DMS79 treated with DMSO at 0.1 percent for 48 hours (cell line): ENCODE measurements at regions not wholly inside any gene's neighbourhood (a gene's known extent, or its start where the extent isn't known, plus 50 kb on each side); places are given as distances from the start of the nearest gene placed in this dataset.
"Not testable (repeated sequence)": the region's sequence is repeated elsewhere in the genome, so short reads cannot be mapped to it uniquely, and the experiment has no call there.

Source experiments
- DNase-seq: peaks from one replicate; lab custom pipeline; 2025; lab: John Stamatoyannopoulos, UW

DNA sequence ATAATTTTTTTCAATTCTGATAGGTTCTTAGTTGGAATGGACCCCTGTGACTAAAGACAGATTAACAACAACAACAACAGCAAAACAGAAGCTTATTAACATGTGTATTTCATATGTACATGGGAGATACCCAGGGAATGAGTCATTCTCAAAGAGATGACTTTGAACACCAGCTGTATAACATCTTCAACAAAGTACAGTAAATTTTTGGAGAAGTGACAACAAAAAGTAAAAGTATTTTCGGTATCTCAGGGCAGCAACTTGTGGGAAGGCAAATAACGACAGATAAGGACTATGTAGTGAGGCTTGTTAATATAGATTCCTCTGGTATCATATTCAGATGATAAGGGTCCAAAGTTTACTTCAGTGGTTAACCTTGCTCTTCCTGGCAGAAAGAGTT is 573.4 kb upstream of the RAG2 start:
- no peak for DNase-seq

DNA sequence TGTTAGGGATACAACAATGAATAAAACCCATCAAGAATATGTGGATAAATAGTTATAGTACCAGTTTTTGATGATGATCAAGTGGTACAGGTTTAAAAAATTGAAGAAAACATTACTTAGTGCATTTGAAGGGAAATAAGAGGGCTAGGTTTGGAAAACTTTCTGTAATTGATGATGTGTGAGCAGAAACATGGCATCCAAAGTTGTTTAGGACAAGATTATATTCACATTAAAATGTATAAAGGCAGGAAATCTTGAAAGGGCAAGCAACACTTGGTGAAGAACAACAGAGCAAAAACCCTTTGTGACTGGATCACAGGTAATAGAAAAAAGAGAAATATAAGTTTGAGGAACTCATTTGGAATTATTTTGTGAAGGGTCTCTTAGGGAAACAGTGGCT is 572.3 kb upstream of the RAG2 start:
- DNase-seq = no peak

DNA sequence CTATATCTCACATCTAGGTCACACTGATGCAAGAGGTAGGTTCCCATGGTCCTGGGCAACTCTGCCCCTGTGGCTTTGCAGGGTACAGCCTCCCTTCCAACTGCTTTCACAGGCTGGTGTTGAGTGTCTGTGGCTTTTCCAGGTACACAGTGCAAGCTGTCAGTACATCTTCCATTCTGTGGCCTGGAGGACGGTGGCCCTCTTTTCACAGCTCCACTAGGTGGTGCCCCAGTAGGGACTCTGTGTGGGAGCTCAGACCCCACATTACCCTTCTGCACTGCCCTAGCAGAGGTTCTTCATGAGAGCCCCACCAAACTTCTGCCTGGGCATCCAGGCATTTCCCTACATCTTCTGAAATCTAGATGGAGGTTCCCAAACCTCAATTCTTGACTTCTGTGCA is 547.4 kb upstream of the RAG2 start:
- DNase-seq = not testable (repeated sequence)

DNA sequence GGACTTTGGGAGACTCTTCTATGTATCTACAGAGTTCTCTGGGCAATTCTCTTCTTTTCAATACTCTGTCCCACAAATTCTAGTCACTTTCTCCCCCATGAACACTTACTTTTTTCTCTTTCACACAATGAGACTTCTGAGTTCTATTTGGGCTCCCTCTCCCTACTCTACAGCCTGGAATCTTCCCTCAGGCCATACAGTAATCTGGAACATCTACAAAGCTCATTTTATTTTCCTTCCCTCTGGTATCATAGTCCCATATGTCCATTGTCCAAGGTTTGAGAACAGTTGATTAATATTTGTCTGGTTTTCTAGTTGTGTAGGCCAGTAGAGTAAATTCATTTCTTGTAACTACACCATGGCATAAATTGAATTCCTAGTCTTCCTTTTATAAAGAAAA is 544.6 kb upstream of the RAG2 start:
- no peak for DNase-seq

DNA sequence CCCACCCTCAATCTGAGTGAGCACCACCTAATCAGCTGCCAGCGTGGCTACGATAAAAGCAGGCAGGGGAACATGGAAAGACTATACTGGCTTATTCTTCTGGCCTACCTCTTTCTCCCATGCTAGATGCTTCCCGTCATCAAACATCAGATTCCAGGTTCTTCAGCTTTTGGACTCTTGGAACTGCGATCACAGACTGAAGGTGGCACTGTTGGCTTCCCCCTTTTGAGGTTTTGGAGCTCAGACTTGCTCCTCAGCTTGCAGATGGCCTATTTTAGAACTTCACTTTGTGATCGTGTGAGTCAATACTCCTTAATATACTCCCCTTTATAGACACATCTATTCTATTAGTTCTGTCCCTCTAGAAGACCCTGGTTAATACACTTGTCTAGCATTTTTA is 543.7 kb upstream of the RAG2 start:
- no peak for DNase-seq

DNA sequence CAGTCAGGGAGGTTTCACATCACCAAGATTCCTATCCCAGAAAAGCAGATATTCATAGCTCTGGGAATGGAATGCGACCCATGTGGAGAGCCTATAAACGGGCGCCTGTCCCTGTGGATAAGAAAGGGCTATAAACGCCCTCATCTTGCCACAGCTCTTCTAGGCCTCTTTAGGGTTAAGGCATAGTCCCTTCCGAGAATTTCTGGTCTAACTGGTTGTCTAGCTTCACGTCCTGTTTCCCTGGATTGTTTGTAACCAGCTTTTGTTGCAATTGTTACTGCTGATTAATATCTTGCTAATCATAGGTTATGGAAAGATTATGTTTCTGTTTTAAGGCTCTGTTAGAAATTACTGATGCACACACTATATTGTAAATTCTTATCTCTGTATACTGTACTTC is 537.6 kb upstream of the RAG2 start:
- DNase-seq = not testable (repeated sequence)

DNA sequence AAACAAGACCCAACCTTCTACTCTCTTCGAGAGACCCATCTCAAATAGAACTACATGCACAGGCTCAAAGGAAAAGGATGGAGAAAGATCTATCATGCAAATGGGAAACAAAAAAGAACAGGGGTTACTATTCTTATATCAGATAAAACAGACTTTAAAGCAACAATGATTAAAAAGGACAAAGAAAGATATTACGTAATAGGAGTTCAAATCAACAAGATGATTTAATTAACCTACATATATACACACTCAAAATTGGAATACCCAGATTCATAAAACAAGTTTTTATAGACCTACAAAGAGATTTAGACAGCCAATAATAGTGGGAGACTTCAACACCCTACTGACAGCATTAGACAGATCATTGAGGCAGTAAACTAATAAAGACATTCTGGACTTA is 536.6 kb upstream of the RAG2 start:
- no peak for DNase-seq

DNA sequence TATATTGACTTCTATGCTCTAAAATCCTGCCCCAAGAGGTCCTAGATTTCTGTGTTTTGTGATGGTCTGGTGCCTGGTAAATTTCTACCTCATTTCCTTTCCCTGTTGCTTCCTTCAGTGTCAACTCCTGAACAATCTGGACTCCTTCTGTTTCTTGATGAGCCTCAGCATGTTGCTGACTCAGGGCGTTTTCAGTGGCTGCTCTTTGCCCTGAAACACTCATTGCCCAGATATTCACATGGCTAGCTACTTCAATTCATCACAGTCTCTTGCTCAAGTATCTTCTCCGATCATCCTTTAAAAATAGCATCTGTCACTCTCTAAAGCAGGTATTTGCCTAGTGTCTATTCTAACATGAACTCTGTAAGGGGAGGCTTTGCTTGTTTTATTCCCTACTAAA is 526.3 kb upstream of the RAG2 start:
- DNase-seq = no peak

DNA sequence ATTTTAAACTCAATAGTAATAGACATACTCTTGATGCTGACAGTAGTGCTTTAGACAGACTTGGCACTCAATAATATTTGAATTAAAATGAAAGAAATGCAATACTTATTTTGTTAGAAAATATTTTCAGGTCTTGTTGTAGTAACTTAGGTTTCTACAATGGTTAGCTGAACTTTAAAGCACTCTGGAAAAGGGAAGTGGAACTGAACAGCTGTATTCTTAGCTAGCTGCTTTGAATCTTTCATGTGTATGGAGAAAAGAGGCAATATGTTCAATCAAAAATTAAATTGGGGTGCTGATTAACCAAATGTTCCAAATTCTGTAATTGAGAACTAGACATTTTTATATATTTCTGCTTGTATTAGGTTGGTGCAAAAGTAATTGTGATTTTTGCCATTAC is 517.9 kb upstream of the RAG2 start:
- DNase-seq = no peak

DNA sequence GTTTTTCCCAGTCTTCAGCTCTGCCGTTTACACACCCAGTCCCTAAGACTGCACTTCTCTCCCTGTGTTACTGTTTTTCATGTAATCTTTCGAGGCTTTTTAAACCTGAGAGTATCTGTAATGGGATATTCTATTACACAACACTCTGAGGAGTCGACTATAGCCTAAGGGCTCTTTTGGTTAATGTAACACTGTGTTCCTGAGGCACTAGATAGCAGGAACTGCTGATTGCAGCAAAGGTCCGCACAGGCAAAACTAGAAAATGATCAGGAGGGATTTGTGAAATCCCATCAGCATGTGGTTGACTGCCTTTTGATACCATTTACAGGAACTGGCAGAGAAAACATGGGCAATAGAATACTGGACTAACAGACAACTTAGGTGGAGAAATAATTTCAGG is 512.3 kb upstream of the RAG2 start:
- no peak for DNase-seq

DNA sequence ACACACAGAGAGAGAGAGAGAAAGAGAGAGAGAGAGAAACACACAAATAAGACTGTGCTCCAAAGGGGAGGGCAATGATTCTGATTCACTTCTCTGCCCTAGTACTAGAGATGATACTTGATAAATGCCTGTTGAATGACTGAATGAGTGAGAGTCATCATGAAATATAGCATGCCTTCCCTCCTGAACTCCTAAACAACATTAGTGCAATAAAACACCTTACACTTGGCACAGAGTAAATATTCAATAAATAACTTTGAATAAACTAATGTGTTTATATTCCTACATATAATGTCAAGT is 511.2 kb upstream of the RAG2 start:
- DNase-seq = no peak

DNA sequence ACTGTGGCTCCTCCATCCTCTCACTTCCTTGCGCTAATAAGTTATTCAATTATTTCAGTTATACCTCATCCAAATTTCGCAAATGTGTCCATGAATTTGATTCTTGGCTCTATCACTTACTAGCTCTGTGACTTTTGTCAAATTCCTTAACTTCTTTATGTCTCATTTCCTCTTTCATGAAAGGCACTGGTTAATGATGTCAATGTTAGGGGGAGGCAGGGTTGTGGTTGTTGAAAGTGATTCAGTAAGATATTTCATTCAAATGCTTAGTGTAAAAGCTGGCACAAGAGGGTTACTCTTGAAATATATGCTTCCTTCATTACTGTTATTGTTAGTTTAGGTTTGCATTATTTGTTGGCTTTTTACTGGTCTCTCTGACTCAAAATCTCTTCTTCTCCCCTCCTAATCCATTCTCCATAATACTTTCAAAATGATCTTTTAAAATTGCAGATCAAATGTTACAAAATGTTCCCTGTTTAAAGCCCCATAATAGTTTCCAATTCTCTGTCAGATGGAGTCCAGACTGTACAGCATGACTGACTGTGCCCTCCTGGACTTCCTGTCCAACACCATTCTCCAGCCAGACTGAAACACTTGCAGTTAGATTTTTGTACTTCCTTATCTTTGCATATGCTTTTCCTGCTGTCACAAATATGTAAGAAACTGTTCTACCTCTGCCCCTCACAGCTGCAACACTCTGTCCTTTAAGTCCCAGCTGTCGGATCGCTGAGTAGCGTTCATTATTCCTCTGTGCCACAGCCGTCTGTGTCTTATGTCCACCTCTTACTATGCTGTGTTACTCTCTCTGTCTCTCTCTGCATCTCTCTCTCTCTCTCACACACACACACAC is 510.6 kb upstream of the RAG2 start:
- no peak for DNase-seq

DNA sequence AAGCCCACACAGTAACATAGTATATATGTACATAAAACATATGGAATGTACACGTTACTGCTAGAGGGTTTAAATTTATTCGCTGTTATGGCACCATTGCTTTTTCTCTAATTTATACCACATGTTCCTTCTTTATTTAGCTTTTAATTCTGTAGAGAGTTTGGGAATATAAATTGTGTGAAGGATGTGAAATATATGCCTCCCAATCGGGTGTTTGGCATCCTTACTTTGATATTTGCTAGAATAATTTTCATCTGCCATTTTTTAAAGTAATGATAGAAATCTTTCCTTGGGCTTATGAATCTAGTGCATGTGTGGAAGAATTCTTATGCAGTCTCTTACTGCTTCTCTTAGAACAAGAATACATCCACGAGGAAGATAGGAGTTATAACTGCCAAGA is 509.8 kb upstream of the RAG2 start:
- no peak for DNase-seq

DNA sequence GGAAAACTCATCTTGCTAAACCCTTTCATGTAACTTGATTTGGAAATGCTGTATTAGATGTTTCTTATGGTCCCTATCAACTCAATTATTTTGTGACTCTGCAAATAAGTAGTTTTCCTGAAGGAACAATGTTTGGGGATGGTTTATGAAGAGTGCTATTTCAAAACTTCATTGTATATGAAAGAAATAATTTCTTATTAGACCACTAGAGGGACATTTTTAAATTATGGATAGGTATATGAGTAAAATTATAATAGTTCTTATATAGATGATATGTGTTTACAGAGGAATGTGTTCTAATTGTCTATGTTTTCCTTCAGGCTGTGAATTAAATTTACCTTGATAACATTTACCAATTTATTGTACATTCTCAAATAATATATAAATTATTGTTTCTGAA is 509.4 kb upstream of the RAG2 start:
- DNase-seq = no peak

DNA sequence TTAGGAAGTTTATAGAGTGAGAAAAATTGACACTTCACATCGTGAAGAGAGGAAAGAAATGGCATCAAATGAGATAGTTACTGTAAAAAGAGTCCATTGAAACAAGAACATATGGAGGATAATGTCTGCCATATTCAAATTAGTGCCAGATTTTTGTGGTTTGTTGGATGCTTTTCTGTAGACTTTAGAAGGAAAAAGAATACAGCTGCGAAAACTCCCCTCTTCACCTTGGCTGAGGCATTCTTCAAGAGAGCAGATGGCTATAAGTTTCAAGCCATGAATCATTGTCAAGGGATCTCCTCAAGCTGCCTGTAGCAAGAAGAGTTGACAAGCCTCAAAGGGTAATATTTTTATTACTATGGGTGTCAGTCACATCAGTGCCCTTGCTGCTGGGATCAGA is 507.4 kb upstream of the RAG2 start:
- DNase-seq = no peak

DNA sequence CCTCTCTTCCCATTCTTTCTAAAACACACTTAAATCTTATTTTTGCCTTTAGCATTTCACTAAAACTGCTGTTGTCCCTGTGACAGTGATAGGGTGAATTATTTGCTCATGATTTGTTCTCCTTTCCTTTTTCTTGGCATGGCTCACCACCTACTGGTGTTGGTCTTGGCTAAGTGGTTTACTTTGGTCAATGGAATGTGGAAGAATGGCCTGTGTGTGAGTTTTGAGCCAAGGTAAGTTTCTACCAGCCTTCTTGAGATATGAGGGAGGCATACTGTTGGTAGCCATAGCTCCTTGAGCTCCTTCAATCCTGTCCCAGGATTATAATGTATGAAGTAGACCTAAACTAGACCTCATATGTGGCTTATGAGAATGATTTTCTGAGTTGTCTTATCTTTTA is 506.3 kb upstream of the RAG2 start:
- DNase-seq = no peak

DNA sequence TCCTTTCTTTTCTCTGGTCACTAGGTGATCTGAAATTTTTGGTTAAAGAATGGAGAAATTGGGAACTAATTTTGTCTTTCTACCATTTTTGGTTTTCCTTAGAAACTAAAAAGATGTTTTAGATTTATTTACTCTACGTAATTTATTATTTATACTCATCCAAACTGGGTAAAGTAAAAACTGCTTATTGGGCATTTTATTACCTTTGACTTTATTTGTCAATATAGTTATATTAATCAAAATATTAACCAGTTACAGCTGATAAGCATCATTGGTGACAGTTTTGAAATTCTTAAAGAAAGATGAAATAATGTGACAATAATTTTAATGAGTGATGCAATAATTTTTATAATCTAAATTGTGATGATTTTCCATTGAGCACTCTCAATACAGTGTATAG is 502.0 kb upstream of the RAG2 start:
- no peak for DNase-seq

DNA sequence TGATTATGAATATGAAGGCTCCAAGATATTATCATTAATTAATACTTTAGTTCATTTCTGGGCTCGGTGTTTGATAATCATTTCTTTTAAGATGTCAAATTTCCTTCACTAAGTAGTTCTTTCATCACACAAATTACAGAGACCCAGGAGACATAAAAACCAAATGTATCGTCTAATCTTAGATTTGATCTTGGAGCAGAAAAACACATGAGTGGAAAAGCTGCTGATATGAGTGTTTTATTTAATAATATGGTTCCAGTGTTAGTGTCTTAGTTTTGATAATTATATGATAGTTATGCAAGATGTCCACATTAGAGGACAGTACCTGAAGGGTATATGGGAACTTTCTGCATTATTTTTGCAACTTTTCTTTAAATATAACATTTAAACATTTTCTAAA is 494.5 kb upstream of the RAG2 start:
- no peak for DNase-seq

DNA sequence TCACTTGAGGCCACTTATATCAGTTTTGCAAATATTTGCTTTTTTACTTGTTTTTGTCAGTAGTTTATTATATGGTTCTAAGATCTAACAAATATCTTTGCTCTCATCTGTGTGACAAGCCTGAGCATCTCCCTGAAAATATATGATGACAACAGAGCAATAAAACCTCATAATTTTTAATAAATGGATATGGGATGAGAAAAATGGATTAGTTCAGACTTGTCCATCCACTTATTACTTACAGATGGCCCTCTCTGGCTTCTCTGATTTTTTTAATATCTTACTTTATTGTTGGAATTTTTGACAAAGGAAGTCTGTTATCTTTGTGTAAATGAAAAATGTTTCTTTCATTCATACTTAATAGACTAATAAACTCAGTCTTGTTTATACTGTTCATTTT is 491.4 kb upstream of the RAG2 start:
- no peak for DNase-seq

DNA sequence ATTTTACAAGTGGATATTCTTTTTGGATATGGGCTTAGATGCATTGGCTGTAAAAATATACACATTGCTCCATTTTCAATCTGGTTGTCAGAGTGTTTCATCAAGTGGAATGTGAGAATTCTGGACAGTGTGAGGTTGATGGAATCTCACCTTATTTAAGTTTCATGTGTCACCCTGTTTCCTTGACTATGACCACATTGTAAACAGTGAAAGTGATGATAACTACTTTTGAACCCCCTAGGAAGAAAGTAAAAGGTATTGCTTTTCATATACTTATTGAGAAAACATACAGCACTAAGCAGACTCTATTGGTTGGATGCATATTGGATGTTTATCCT is 490.5 kb upstream of the RAG2 start:
- DNase-seq = no peak

DNA sequence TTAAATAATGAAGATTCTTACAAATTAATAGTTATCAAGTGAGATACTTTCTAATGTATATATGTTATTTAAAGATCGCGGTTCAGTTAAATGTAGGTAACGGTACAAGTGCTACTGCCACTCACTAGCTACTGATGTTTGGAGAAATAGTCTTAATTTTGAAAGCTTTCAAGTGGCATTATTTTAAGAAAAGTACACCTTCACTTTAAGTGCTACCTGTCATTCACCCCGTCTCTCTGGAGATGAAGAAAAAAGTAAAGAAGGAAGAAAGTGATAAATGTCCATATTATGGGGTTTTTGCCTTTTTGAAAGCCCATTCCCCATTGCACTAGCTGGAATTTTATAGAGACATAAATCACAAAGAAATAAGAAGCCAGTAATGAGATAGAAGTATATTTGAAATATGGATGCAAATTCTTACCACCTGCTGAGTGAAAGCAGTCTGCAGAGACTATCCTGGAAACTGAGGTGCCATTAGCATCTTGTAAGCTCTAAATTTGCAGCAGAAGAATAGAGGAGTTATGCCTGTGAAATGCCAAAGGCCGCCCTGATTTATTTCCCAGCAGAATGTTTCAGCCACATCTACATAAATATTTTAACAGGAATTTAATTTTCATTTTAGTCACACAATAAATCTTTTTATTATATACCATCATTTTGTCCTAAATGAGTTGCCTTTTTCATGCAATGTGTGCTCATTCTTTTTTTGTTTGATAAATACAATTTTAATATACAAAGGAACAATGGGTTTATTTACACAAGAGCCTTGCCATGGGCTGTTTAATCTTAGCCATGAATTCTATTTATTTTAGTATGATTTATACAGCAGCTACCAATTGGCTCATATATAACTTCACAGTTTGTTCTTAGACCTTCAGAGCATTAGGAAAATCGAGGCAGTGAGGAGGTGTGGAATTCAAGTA is 489.9 kb upstream of the RAG2 start:
- DNase-seq = no peak

DNA sequence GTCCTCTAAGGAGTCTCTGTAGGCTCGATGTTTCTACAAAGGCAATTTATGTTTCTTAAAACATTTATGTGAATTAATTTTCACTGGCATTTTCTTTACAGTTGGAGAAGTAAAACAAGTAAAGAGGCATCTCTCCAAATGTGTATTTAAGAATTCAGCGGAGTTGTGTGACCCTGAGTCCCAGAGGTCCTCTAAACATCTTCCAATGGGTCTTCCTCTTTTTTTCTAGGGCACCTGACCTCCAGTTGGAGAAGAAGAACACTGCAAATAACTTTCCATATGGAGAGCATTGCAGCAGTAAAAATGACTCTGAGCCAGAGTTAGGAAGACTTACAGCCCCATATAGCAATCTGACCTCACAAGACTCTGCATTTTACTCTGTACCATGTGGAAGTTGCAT is 480.5 kb upstream of the RAG2 start:
- no peak for DNase-seq

DNA sequence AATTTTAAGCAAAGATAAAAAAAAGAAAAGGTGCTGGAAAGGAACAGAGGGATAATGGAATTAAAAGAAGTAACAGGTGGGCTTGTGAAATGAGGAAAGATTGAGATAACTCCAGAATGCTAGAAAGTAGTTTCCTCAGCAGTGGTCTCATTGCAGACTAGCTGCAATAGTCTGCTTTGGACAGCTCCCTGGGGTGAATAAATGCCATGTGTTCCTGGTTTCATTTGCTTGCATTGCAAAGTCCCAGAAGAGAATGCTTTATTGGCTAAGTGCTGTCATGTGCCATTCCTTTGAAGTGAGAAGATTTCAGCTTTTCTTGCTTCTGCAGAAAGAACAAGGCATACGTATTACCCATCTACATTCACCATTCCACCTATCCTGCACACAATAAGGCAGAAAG is 478.8 kb upstream of the RAG2 start:
- no peak for DNase-seq

DNA sequence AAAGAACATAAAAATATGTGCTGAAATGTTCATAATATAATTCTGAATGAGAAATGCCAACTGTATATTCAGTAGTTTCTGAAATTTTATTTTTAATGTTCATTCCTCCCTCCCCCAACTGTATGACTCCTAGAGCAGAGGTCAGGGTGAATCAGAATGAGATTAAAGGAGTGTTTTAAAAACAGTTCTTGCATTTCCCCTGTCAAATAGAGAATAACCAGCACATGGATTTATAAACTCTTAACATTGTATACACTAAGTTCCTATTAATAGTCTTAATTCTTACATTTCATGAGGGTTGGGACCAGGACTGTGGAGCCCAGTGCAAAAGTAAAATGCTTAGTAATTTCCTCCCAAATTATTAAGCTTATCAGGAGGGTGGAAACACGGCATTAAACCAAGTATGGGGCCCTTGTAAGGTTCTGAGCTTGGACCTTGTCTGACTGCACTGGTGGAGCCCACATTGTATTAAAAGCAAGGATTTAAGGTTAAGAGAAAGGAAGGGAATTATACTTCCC is 474.6 kb upstream of the RAG2 start:
- DNase-seq = no peak
